GM18861 (cell line): ENCODE measurements at regions not wholly inside any gene's neighbourhood (a gene's known extent, or its start where the extent isn't known, plus 50 kb on each side); places are given as distances from the start of the nearest gene placed in this dataset.

ENCODE experiments used
- ATAC-seq: cut with Tn5 transposase; IDR thresholded peaks from one replicate; pipeline ENCODE4 v1.9.1; 2021; ENCODE audit not compliant: unreplicated experiment

GRCh38 chr19:27657271-27658051, 1555.5 kb downstream of the UQCRFS1 start:
- no peak for ATAC-seq

- ATAC-seq: no peak
These were observed 1558.5 kb downstream of the UQCRFS1 start for GRCh38 chr19:27654266-27654990.

- ATAC-seq: no peak
These were observed 1560.2 kb downstream of the UQCRFS1 start for GRCh38 chr19:27652796-27653195.

GRCh38 chr19:27652281-27652680, 1560.7 kb downstream of the UQCRFS1 start:
- ATAC-seq: no peak

GRCh38 chr19:27647423-27647822, 1565.5 kb downstream of the UQCRFS1 start:
- ATAC-seq: no peak

DNA sequence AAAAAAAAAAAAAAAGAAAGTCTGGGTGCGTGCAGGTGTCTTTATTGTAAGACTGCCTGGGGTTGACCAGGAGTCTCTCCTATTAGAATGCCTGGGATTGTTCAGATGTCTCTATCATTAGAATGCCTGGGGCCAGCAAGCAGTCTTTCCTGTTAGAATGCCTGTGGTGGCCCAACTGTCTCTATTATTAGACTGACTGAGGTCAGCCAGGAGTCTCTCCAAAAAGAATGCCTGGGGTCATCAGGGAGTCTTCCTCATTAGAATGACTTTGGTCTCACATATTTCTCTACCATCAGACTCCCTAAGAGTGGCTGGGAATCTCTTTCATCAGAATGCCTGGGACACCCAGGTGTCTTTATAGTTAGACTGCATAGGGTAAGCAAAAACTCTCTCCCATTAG, 1577.5 kb downstream of the UQCRFS1 start:
- no peak for ATAC-seq

GRCh38 chr19:27618006-27618405, 1594.9 kb downstream of the UQCRFS1 start:
- ATAC-seq: no peak

- ATAC-seq: no peak
These were observed 1632.0 kb downstream of the UQCRFS1 start for GRCh38 chr19:27580906-27581305.
